GM13977 (cell line): ENCODE measurements at regions not wholly inside any gene's neighbourhood (a gene's known extent, or its start where the extent isn't known, plus 50 kb on each side); places are given as distances from the start of the nearest gene placed in this dataset.

Experiments
- DNase-seq: peaks from one replicate; pipeline ENCODE4 v3.0.0; 2012; ENCODE audit warnings: low spot score
- in situ Hi-C: fragments of 300-500 bp; cut with MboI; formaldehyde crosslinking; loops from one replicate; pipeline ENCODE4 v1.12.0; 2022; ENCODE audit warnings: low sequenced_read_pairs, low pct_unique_long_range_greater_than_20kb, mixed read lengths, inconsistent platforms; ENCODE audit not compliant: unreplicated experiment
- TF ChIP-seq, protein P1 (sequence below): IDR thresholded peaks from 2 replicates; pipeline ENCODE4 v1.5.1; 2012; ENCODE audit warnings: mild to moderate bottlenecking, control low read depth; ENCODE audit not compliant: insufficient read depth; ENCODE audit errors: extremely low read depth, missing control alignments

DNA sequence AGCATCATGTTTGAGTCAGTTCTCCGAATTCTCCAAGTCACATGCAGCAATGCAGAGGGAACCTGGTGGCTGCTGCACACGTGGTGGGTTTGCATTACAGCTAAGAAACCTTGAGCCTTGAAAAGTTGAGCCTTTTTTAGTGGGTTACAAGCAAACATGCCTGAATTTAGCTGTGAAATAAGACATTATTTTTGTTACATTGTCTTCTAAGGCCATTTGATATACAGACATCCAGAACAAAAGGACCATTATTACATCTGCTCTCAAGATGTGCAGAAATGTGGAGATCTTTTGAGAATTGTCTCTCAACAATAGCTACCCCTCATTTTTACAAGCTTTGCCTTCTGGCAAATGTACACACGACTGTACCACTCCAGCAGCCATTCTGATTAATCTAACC lies 720.5 kb upstream of the SLC35B3 start:
- no peak for DNase-seq
- TF ChIP-seq, protein P1, sequence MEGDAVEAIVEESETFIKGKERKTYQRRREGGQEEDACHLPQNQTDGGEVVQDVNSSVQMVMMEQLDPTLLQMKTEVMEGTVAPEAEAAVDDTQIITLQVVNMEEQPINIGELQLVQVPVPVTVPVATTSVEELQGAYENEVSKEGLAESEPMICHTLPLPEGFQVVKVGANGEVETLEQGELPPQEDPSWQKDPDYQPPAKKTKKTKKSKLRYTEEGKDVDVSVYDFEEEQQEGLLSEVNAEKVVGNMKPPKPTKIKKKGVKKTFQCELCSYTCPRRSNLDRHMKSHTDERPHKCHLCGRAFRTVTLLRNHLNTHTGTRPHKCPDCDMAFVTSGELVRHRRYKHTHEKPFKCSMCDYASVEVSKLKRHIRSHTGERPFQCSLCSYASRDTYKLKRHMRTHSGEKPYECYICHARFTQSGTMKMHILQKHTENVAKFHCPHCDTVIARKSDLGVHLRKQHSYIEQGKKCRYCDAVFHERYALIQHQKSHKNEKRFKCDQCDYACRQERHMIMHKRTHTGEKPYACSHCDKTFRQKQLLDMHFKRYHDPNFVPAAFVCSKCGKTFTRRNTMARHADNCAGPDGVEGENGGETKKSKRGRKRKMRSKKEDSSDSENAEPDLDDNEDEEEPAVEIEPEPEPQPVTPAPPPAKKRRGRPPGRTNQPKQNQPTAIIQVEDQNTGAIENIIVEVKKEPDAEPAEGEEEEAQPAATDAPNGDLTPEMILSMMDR = no peak
- in situ Hi-C loops = no loop called here

DNA sequence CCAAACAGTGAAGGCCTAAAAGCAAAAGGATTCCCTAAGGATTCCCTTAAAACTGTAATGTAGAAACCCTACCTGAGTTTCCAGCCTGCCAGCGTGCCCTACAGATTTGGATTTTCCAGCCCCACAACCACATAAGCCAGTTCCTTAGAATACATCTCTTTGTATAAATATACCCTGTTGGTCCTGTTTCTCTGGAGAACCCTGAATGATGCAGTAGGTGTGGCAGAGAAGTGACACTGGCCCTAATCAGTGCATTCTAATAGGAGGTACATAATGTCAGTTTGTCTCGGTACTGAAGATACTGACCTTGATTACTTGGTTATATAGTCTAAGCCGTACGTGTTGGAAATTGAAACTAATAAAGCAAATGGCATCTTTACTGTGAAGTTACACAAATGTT lies 707.8 kb upstream of the SLC35B3 start:
- TF ChIP-seq, protein P1 = no peak
- DNase-seq = no peak
- in situ Hi-C loops = no loop called here

- TF ChIP-seq, protein P1 = no peak
- DNase-seq = no peak
Measured at GRCh38 chr6:9140951-9141460, 705.7 kb upstream of the SLC35B3 start.

GRCh38 chr6:9140172-9140571 lies 704.8 kb upstream of the SLC35B3 start:
- no peak for DNase-seq
- in situ Hi-C loops = no loop called here
- TF ChIP-seq, protein P1 = no peak

More at GRCh38 chr6:9140951-9141460, 705.7 kb upstream of the SLC35B3 start:
- in situ Hi-C loops = no loop called here

GRCh38 chr6:9139746-9140145 lies 704.4 kb upstream of the SLC35B3 start:
- DNase-seq = no peak
- in situ Hi-C loops = no loop called here
- TF ChIP-seq, protein P1 = no peak

DNA sequence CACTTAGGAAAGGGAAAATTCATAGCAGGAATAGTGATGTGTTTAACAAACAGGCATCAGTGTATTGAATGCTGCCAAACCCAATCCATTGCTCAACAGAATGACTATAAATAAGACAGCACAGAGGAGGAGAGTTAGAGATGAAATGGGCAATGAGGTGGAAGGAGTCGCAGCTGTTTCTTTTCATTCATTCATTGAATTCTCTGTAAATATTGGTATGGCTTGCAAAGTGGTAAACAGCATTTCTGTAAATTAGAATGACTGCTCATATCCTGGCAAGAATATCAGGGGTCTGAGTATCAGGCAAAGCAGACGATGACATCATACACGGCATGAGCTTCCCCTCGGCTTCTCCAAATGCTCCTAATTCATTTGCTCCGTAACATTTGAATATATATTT lies 703.6 kb upstream of the SLC35B3 start:
- in situ Hi-C loops = no loop called here
- no peak for DNase-seq
- TF ChIP-seq, protein P1 = no peak
